ENCODE measurements at regions not wholly inside any gene's neighbourhood (a gene's known extent, or its start where the extent isn't known, plus 50 kb on each side); places are given as distances from the start of the nearest gene placed in this dataset.
A peak's percentile ranks its signal among the peaks of the same experiment; 100 is the strongest.

DNA sequence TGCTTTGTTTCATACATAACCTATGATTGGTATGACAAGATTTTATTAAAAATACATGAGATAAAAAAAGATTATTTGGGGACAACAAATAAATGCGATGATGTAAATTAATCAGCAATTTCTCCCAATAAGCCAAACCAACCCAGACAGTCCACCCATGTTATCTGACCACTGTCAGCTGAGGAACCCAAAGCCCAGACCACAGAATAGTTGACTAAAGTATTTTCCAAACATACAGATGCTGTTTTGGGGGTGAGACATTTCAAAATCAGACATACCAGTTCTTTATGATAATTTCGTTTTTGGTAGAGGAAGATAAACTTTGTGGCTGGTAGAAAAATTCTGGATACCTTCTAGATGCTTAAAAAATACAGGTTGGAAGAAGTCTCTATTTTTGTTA is 650.8 kb upstream of the FAM241A start:
- no peak for DNase-seq

DNA sequence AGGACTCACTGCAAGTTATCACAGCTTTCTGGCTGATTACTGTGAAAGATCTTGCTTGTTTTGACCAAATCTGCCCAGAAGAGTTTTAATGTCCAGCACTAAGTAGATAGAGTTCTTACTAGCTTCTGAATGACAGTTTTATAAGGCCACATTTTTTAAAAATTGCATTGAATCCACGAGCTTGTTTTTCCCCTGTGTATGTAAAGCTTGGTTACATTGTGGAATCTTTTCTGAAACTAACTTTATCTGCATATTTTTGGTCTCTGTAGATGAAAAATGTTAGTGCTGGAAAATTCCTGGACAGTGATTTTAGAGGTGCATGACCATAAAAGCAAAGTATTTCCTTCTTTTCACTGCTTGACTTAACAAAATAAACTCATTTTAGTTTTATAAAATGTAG is 650.3 kb upstream of the FAM241A start:
- no peak for DNase-seq

DNA sequence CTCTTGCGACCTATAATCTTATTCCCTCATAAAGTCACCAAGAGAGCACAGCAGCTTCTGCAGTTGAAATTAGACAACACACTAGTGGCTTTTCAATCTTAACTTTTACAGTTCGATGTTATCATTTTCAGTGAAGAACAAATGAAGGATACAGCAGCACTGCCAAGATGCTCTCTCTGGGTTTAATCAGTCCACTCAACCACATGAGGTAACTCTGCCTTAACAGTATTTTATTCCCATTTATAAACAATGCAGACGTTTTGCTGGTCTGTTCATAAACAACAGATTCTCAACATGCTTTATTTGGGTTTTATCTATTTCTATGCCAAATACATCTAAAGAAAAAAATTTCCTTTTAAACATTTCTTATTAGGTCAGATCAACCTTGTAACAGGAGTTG is 646.0 kb upstream of the FAM241A start:
- DNase-seq, result no peak

DNA sequence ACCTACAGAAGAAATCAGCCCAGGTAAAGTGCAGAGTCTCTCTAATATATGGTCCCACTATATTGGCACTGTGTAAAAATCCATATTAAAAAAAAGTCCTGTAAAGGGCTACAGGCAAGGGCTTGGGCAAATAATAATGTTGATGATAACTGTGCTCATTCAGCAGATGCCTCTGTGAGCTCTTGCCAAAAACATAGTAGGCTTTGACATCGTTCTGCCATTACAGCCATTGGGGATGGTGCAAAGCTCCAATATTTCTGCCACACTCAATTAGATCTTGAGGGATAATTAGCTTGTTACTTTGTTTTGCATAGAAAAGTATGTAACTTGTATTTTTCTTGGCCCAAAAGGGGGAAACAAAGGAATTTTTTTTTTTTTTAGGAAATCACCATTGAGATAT is 645.5 kb upstream of the FAM241A start:
- DNase-seq, result peak; percentile 22 to 23

DNA sequence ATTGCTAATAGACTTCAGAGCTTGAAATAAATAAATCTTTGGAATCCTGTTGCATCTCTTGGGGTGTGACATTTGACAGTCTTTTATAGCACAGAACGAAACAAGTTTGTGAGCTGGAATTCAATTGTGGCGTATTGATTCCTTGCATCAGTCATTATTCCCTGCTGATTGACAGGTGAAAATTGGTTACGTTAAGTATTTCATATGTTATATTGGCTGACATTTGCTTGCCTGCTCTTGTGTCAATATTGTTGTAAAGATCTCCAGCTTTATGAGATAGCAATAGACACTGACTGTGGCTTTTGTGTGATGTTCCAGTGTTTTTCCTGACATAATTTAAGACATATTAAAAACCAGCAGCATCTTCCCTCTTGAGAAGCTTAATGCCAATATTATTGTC is 644.4 kb upstream of the FAM241A start:
- no peak for DNase-seq

DNA sequence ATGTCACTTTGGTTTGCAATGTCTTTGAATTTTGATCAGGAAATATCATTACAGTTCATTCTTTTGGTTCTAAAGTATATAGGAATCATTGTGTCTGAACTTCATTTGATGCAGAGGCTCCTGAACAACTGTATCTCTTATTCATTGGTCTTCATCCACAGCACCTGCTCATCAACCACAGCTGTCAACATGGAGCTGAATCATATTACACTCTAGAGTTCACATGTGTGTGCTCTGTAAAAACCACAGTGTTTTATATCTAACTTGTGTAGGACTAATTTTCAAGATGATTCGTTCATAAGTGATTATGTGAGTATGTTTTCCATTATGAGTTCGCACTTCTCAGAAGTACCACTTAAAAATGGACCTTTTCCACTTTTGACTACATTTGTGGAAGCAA is 643.3 kb upstream of the FAM241A start:
- no peak for DNase-seq

DNA sequence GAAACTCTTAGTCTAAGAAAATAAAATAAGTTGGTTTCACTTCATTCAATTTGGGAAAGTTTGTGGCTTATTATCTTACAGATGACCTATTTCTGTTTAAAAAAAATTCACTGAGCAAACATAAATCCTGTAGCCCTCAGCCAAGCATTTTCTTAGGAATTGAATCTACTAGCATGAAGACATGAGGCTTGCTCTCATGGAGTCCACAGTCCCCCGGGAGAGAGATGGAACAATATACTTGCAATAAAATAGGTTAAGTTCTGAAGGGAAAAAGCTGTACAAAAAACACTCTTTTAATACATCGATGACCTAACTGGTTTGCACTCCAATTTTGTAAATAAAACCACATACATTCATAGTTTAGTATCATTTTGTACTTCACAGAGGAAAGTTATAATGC is 642.6 kb upstream of the FAM241A start:
- no peak for DNase-seq

DNA sequence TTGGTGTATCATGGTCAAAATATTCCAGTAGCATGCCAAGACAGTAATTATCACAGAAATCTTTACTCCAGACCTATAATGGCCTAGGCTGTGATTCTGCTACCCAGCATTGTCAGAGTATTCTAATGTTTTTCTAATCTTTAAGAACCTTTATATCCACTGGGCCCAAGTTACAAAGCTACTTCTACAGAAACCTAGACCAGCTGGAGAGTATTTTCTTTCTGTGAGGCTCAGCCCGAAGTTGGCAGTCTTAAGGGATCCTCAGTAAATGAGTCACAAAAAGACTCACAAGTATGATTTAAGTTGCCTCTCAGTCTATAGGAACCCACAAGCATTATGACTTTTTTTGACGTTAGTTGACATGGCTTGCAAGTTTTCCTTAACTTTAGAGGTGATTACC is 638.5 kb upstream of the FAM241A start:
- no peak for DNase-seq

DNA sequence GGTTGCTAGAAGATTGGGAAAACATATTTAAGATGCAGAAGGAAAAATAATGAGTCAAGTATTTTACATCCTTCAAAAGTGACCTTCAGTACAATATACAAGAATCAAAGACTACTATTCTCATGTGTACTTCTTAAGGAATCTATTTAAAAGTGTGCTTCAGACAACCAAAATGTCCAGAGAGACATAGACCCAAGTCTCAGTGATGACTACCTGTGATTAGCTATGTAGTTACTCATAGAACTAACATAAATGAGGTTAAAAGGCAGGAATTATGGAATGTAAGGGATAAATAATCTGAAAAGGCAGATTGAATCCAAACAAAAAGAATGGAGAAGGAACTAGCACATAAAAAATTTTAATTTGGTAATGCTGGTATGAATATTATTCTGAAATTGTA is 634.7 kb upstream of the FAM241A start:
- DNase-seq, result no peak

DNA sequence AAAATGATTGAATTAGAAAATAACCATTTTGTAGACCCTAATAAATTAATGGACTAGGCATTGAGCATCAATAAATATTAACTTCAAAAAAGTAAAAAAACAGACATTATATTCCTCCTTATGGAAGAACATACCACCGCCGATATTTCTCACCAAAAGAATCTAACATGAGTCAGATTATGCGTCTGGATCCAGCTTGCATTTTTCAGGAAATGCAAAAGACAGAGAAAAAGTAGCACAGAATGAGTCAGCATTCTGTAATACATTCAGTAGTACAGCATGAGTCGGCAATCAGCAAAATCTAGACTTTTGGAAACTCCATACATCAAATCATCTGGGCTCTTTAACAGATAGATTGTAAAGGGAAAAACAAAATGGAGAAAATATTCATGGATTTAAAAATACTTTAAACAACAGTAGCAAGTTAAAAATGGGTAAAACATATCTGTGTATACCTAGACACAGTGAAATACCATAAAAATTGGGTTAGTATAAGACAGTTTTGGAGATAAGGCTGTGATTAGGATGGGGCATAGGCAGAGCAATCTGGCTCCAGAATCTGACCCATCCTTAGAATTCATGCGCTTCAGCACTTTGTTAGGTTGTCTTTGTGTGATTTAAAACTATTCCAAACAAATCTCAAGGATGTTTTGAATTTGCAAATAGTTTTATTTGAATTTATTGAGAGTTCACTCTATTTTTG is 633.0 kb upstream of the FAM241A start:
- DNase-seq, result no peak

DNA sequence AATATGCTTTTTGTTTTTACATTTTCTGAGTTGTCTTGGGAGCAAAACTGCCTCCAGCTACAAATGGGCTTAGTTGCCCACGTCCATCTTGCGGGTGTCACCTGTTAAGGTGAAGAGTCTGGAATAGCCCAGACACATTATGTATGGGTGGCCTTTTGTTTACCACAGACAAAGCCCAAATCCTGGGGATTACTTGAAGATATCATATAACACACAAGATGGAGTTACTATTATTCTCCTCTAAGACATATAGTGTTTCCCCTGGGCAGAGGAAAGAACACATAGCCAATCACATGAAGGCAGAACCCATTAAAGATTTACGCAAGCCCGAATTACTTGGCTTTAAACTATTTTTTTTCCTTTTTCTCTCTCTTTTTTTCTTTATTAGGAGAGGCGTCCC is 625.6 kb upstream of the FAM241A start:
- DNase-seq, result no peak

DNA sequence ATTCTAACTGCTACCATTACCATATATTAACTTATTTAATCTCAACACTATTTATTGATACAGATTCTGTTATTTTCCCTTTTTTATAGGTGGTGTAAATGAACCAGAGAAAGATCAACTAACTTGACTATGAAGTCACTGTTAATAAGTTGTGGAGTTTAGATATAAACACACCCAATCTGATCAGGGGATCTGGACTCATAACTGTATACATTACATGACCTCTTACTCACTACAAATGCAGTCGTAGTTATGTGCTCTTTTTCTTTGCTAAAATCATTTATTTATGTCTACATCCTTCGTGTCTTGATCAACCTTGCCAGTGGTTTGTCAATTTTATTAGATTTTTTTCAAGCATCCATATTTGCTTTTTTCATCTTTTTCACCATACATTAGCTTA is 614.8 kb upstream of the FAM241A start:
- no peak for DNase-seq

DNA sequence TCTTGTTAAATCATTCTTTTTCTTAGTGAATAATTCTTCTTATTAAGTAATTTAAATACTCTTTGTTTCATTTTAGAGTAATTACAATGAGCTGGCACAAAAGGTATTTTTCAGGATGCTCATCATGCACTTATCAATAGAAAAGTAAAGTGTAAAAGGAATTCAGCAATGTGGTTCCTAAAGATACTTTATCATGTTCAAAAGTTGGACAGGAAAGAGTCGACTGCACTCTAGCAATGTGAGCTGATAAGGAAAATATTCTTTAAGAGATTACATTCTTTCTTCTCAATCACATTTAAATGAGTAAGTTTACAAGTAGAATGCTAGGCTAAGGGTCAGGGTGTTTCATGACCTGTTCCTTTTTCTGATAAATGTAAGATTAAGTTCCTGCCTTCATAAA is 609.5 kb upstream of the FAM241A start:
- DNase-seq, result no peak

DNA sequence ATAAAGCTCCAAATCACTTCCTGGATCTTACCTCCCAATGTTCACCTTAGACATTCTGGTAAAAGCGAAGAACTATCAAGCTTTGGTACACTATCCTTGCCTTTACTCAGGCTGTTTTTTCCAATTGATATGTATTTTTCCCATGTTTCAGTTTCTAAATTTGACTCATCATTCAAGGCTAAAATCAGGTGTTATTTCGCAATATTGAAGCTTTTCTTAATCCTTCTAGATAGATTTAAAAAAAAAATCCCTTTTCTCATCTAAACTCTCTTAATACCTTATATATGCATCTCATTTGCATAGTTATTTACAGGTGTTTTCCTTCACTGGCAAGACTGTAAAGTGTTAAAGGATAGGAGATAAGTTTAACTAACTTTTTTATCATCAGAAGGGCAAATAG is 608.1 kb upstream of the FAM241A start:
- no peak for DNase-seq

DNA sequence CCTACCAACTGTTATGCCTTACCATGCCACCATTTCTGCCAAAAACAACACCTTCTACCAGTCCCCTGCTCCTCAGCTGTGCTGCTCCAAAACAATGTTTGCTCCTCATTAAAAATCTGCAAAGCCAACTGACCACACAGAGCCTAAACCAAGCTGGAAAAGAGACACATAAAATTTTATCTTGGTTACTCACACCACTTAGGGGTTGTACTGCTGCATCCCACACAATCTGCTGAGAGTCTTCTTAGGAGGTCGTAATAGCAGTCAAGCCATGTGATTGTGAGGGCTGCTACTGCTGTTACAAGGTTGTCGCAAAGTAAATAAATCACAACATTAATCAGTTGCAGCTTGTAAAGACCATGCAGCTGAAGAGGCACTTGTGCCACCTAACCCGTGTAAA is 607.4 kb upstream of the FAM241A start:
- DNase-seq, result no peak

DNA sequence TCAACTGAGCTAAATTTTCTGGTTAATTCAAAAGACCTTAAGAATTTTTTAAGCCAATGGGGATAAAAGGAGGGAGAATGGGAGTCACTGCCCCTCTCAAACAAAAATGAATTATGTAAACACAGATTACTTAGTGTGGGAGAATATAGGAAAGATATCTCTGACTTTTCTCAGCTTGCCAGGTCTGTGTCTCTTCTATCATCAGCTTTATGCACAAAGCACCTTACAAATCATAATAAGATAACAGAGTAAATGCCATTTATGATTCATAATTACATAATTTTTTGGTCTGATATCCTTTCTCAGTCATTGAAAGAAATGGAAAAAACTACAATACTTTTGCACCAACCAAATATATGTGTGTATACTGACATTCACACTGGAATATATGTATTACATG is 604.6 kb upstream of the FAM241A start:
- DNase-seq, result no peak

DNA sequence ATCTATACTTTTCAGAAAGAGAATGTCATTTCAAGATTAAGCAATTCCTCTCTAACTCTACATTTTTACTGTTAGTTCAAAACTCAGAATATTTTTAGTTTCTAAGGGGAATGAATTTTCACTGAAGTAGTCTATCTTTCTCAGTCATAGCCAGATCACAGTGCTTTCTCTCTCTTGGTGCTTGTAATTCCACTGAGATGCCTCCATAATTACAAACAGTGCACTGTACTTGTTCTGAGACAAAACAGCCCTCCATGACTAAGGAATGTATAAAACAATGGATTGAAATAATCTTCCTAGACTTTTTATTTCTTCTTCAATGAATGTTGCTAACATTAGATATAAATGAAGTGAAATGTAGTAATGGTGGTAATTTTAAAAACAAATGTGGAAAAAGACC is 603.2 kb upstream of the FAM241A start:
- no peak for DNase-seq

DNA sequence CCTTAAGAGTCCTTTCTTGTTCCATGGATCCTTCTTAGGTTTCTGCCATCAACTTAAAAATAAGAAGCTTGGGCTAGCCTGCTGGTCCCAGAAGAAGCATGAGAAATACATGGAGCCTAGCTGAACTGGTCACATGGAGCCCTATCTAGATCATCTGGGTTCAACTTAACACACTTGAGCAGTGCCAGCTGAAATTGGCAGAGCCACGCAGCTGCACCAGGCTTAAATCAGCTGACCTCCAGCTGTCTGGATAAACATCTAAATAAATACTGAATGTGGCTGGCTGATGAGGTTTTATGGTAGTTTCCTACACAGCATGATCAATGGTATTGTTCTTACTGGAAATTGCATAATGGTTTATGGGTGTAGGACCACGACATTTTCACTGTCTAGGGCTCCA is 598.4 kb upstream of the FAM241A start:
- DNase-seq, result no peak

DNA sequence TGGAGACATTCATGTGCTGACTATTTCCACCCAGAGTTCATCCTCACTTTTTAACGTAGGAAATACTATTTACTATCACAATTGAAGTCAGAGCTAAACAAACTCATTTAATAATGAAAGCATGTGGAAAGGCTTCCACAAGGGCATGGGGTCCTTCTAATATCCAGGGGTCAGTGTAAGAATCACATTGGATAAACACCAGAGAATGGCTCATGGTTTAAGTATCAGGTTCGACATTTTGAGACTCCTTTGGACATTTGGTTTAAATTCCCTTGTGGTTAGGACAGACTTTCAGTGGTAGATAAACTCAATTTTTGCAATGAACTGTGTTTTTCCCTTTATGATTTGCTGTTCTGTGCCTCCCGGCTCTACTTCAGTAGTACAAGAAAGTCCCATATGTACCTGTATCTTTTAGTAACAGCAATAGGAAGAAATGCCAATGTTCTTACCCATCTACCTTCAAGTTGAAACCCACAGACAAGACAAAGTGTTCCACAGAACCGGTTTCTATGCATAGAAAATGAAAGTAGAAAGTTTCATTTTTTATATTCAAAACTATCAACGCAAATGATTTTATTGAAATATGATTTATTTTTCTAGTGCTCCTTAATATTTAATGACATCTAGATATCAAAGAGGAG is 589.0 kb upstream of the FAM241A start:
- no peak for DNase-seq

DNA sequence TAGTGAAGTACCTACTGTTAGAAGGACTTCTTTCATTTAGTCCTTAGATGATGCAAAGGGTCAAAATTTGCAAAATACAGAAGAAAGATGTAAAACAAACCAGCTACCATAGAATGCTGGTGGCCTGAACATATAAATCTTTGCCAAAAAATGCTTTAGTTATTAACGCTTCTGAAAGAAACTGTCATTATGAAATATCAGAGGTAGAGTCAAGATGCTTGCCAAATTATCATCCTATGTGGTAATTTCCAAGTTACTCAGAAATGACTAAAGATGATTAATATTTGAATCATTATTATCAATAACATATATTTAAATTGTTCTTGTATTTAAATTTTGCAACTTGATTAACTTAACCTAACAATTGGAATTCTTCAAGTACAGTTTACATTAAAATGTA is 588.4 kb upstream of the FAM241A start:
- no peak for DNase-seq

DNA sequence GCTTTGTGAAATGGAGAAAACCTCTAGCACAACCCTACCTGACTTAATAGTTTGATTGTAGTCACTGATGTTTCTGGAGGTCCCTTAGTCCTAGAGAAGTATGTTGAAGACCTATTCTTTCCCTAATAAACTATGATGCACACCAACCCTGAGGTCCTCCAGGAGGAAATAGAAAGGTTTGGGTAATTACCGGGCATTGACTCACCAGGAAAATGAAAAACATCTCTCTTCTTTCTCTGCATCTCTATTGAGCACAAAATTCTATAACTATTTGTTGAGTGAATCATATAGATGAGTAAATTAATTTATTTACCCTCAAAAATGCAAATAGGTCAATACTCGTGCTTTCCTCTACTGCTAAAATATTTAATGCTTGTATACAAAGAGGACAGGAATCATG is 582.4 kb upstream of the FAM241A start:
- no peak for DNase-seq

DNA sequence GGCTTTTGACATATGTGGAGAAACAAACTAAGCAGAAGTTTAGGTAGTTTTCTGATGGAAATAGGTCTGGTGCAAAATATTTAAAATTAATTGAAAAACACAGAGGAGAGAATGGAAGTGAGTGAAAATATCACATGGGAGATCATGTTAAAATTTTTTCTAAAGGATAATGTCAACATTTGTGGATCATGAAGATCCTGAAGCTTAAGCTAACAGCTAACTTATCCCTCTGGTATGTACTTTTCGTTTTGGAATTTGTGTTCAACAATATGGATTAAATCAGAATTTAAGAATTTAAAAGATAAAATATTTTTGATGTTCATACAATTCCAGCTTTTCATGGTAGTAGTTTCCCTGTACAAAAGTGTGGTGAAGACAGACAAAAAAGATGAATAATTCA is 572.8 kb upstream of the FAM241A start:
- DNase-seq, result no peak

DNA sequence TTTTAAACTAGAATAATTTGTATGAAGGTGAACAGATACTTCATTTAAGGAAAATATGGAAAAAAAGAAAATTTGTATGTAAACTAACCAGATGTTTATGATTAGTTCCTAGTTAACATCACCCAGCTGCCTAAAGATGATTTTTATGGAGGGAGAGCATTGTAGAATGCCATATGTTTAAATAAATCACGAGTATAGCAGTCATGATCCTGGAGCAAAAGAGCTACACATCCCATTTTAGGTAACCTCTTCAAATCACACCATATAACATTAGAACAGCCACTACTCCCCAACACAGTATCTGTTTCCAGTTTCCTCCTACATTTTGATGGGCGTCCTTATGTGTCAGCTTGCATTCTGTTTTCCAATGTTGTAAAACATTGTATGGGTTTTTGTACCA is 571.9 kb upstream of the FAM241A start:
- no peak for DNase-seq

DNA sequence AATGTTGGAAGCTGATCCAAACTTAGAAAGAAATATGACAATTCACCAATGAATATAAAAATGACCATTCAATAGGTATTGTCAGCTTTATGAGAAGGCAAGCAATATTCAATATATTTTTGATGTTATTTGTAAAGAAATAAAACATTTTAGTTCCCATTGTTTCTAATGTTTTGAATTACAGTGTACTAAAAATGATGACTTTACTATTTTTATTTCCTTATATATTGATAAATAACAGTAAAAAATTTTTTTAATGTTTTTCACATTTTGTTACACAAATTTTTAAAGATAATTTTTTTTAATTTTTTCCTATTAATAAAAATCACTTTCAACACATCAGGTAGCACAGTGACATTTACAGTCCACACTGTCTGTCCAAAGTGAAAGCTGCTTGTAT is 565.5 kb upstream of the FAM241A start:
- no peak for DNase-seq
